A549 (cell line): ENCODE measurements at regions not wholly inside any gene's neighbourhood (a gene's known extent, or its start where the extent isn't known, plus 50 kb on each side); places are given as distances from the start of the nearest gene placed in this dataset.

Source experiments
- ATAC-seq, 2 experiments: fragments of 200-7000 bp in 1 of 2; fragments of >200 bp in 1 of 2; cut with Nextera tagmentation in 1 of 2; cut with Tn5 transposase in 1 of 2; 3 replicates each; pipeline versions ENCODE4 v1.8.0 to v1.9.1; 2018 to 2020; ENCODE audit warnings: mild to moderate bottlenecking in 1 of 2, moderate library complexity in 1 of 2
- CTCF ChIA-PET: fragments of 300-600 bp; sonication (Branson Sonifier 250); formaldehyde crosslinking; extraction: SDS; loops from one replicate; lab custom pipeline; 2021; ENCODE audit warnings: antibody characterized with exemption, inconsistent platforms; lab: Yijun Ruan, JAX
- POLR2A ChIA-PET: fragments of 350-600 bp; formaldehyde crosslinking; extraction: SDS; loops from one replicate; lab custom pipeline; 2021; ENCODE audit warnings: antibody characterized with exemption, inconsistent platforms; lab: Yijun Ruan, JAX
- DNase-seq, 2 experiments: peaks; one replicate each; pipeline versions ENCODE4 v3.0.0 to v3.0.0-alpha.2; 2011 to 2016; ENCODE audit warnings: low read depth in 1 of 2, low spot score in 1 of 2
- FAIRE-seq: peaks from 2 replicates; lab custom pipeline; 2011; peaks lifted over from hg19 to GRCh38; lab: Jason Lieb, UNC
- H3K27ac ChIP-seq, 2 experiments: fragments of >200 bp; sonication (Bioruptor Twin); formaldehyde crosslinking; 3 replicates each; pipeline ENCODE4 v1.5.1; 2016 to 2017
- H3K4me1 ChIP-seq: fragments of >200 bp; sonication (Bioruptor Twin); formaldehyde crosslinking; 3 replicates; pipeline ENCODE4 v1.6.1; 2016
- H3K4me2 ChIP-seq: fragments of >200 bp; sonication (Bioruptor Twin); formaldehyde crosslinking; 3 replicates; pipeline ENCODE4 v1.6.1; 2016
- H3K4me3 ChIP-seq: fragments of >200 bp; sonication (Bioruptor Twin); formaldehyde crosslinking; 3 replicates; pipeline ENCODE4 v1.5.1; 2016
- H3K9me3 ChIP-seq: fragments of >200 bp; sonication (Bioruptor Twin); formaldehyde crosslinking; 3 replicates; pipeline ENCODE4 v1.6.1; 2016
- ATOH8 ChIP-seq: fragments of 250-450 bp; sonication (Bioruptor Pico); IDR thresholded peaks from 2 replicates; pipeline ENCODE4 v1.5.0; 2020; ENCODE audit warnings: low read depth, mild to moderate bottlenecking, moderate library complexity
- BCL3 ChIP-seq: fragments of >200 bp; sonication (Bioruptor Twin); formaldehyde crosslinking; IDR thresholded peaks from 3 replicates; pipeline ENCODE4 v1.6.1; 2016
- BHLHE40 ChIP-seq: IDR thresholded peaks from 2 replicates; pipeline ENCODE4 v1.6.1; 2012; ENCODE audit warnings: low read depth, low read length, inconsistent platforms
- CEBPB ChIP-seq, 2 experiments: fragments of >200 bp in 1 of 2; sonication (Bioruptor Twin) in 1 of 2; formaldehyde crosslinking in 1 of 2; IDR thresholded peaks; 2 replicates each; pipeline ENCODE4 v1.6.1; 2012 to 2016
- CHD2 ChIP-seq: fragments of 150-350 bp; IDR thresholded peaks from 2 replicates; pipeline ENCODE4 v1.6.1; 2014; ENCODE audit warnings: low read length; ENCODE audit not compliant: partially characterized antibody
- E2F6 ChIP-seq: IDR thresholded peaks from 2 replicates; pipeline ENCODE4 v1.6.1; 2012; ENCODE audit warnings: low read depth, borderline replicate concordance
- EHMT2 ChIP-seq: fragments of 200-600 bp; sonication (generic); IDR thresholded peaks from 2 replicates; pipeline ENCODE4 v1.6.1; 2016; ENCODE audit warnings: antibody characterized with exemption, low read depth, mild to moderate bottlenecking, moderate library complexity
- FOSB ChIP-seq: fragments of 250-450 bp; sonication (Bioruptor Pico); IDR thresholded peaks from 2 replicates; pipeline ENCODE4 v1.5.0; 2020; ENCODE audit warnings: mild to moderate bottlenecking, moderate library complexity
- FOSL2 ChIP-seq, 2 experiments: fragments of 450-650 bp in 1 of 2; fragments of >200 bp in 1 of 2; sonication (Bioruptor Twin) in 1 of 2; formaldehyde crosslinking; IDR thresholded peaks; 2 replicates each; pipeline versions ENCODE4 v1.5.0 to v1.6.1; 2016 to 2020; ENCODE audit warnings: mild to moderate bottlenecking in 1 of 2, moderate library complexity in 1 of 2
- FOXS1 ChIP-seq: fragments of 250-450 bp; sonication (Bioruptor Pico); IDR thresholded peaks from 2 replicates; pipeline ENCODE4 v1.5.0; 2020; ENCODE audit warnings: mild to moderate bottlenecking, moderate library complexity
- HEYL ChIP-seq: fragments of 250-450 bp; sonication (Bioruptor Pico); IDR thresholded peaks from 2 replicates; pipeline ENCODE4 v1.8.0; 2021; ENCODE audit warnings: mild to moderate bottlenecking, moderate library complexity
- HOXA7 ChIP-seq: fragments of 250-450 bp; sonication (Bioruptor Pico); IDR thresholded peaks from 2 replicates; pipeline ENCODE4 v1.5.0; 2020; ENCODE audit warnings: mild to moderate bottlenecking, moderate library complexity
- HOXB13 ChIP-seq: fragments of 250-450 bp; sonication (Bioruptor Pico); IDR thresholded peaks from 2 replicates; pipeline ENCODE4 v1.5.0; 2020; ENCODE audit warnings: low read depth, mild to moderate bottlenecking, moderate library complexity
- JUN ChIP-seq, 2 experiments: fragments of >200 bp; sonication (Bioruptor Twin); formaldehyde crosslinking; IDR thresholded peaks; 2 replicates in 1 of 2; 3 replicates in 1 of 2; pipeline ENCODE4 v1.6.1; 2016 to 2017
- JUNB ChIP-seq: fragments of >200 bp; sonication (Bioruptor Twin); formaldehyde crosslinking; IDR thresholded peaks from 2 replicates; pipeline ENCODE4 v1.6.1; 2016
- MAX ChIP-seq: IDR thresholded peaks from 2 replicates; pipeline ENCODE4 v1.6.1; 2012
- MAZ ChIP-seq: fragments of 150-350 bp; IDR thresholded peaks from 2 replicates; pipeline ENCODE4 v1.6.1; 2014; ENCODE audit warnings: antibody characterized with exemption, low read depth, low read length, borderline replicate concordance
- MYC ChIP-seq: IDR thresholded peaks from 2 replicates; pipeline ENCODE4 v1.6.1; 2012; ENCODE audit warnings: mild to moderate bottlenecking, inconsistent platforms, low read length, improper control_type of control experiment, borderline replicate concordance
- POLR2AphosphoS2 ChIP-seq: conservative IDR thresholded peaks from 2 replicates; pipeline ENCODE4 v1.6.1; 2012; ENCODE audit warnings: low read length, improper control_type of control experiment, inconsistent platforms
- RAD21 ChIP-seq, 2 experiments: fragments of >200 bp in 1 of 2; sonication (Bioruptor Twin) in 1 of 2; formaldehyde crosslinking in 1 of 2; IDR thresholded peaks in 1 of 2; conservative IDR thresholded peaks in 1 of 2; 2 replicates in 1 of 2; 3 replicates in 1 of 2; pipeline ENCODE4 v1.6.1; 2012 to 2018; ENCODE audit warnings: inconsistent platforms in 1 of 2
- RFX5 ChIP-seq: fragments of 450-650 bp; IDR thresholded peaks from 2 replicates; pipeline ENCODE4 v1.7.1; 2014; ENCODE audit warnings: antibody characterized with exemption, mild to moderate bottlenecking, moderate library complexity
- RNF2 ChIP-seq: fragments of 200-600 bp; sonication (generic); IDR thresholded peaks from 2 replicates; pipeline ENCODE4 v1.6.1; 2016; ENCODE audit warnings: low read depth, mild to moderate bottlenecking, antibody characterized with exemption, moderate library complexity, borderline replicate concordance
- SREBF2 ChIP-seq: fragments of 450-650 bp; IDR thresholded peaks from 2 replicates; pipeline ENCODE4 v1.6.1; 2014; ENCODE audit warnings: mild to moderate bottlenecking, moderate library complexity
- TP53 ChIP-seq: fragments of 250-450 bp; sonication (Bioruptor Pico); IDR thresholded peaks from 2 replicates; pipeline ENCODE4 v1.5.0; 2021; ENCODE audit warnings: mild to moderate bottlenecking, moderate library complexity
- USF2 ChIP-seq: fragments of 450-650 bp; IDR thresholded peaks from 2 replicates; pipeline ENCODE4 v1.6.1; 2014; ENCODE audit warnings: antibody characterized with exemption
- ZC3H11A ChIP-seq: fragments of 450-650 bp; IDR thresholded peaks from 2 replicates; pipeline ENCODE4 v1.6.1; 2014; ENCODE audit warnings: antibody characterized with exemption, mild to moderate bottlenecking
- ZFP36 ChIP-seq: fragments of 450-650 bp; IDR thresholded peaks from 2 replicates; pipeline ENCODE4 v1.6.1; 2014; ENCODE audit warnings: borderline replicate concordance; ENCODE audit not compliant: partially characterized antibody
- ZNF302 ChIP-seq: fragments of 250-450 bp; sonication (Bioruptor Pico); IDR thresholded peaks from 2 replicates; pipeline ENCODE4 v1.9.0; 2021; ENCODE audit warnings: inconsistent platforms, mild to moderate bottlenecking, moderate library complexity
- ZSCAN20 ChIP-seq: fragments of 250-450 bp; sonication (Bioruptor Pico); IDR thresholded peaks from 2 replicates; pipeline ENCODE4 v1.8.0; 2022; ENCODE audit warnings: mild to moderate bottlenecking, moderate library complexity
- WGBS: methylation state at CpG from one replicate; pipeline ENCODE4 v1.1.6; 2017; ENCODE audit errors: missing lambda C conversion rate; 5-methylcytosine and 5-hydroxymethylcytosine counted together

- H3K9me3 ChIP-seq = no peaks in the 10 kb centered on the region
- no peak overlapping the region for H3K27ac ChIP-seq
- H3K4me1 ChIP-seq = no peaks in the 10 kb centered on the region
- no peak for TF ChIP-seq FOSB (CRISPR knock-in tag)
- TF ChIP-seq ATOH8 (CRISPR knock-in tag) = no peak
- no peak for TF ChIP-seq RFX5
- no peak for TF ChIP-seq CEBPB (IDR thresholded peaks at IDR 0.05)
- no peak for TF ChIP-seq RNF2
- no peak for TF ChIP-seq MAX
- no peak for TF ChIP-seq BCL3
- TF ChIP-seq HOXA7 (CRISPR knock-in tag) = no peak
- TF ChIP-seq JUNB = no peak
- TF ChIP-seq CHD2 = no peak
- no peak for TF ChIP-seq TP53 (CRISPR knock-in tag)
- no peak for TF ChIP-seq MYC
- TF ChIP-seq FOSL2 (IDR thresholded peaks at IDR 0.05) = no peak
- no peak for TF ChIP-seq FOSL2 (CRISPR knock-in tag; IDR thresholded peaks at IDR 0.05)
- no peak for TF ChIP-seq HEYL (CRISPR knock-in tag)
- no peak for TF ChIP-seq USF2
- TF ChIP-seq FOXS1 (CRISPR knock-in tag) = no peak
- 35% methylated on average over 2 of the region's 2 CpGs for WGBS
- FAIRE-seq = no peak
- ATAC-seq = no peak
- DNase-seq = no peak
- POLR2A ChIA-PET = no interaction called here
- CTCF ChIA-PET = no interaction called here
- H3K4me2 ChIP-seq = no peak overlapping the region
- no peak overlapping the region for H3K4me3 ChIP-seq
These were observed 528.7 kb downstream of the SOX2 start for GRCh38 chr3:182240474-182240873.

- no peaks in the 10 kb centered on the region for H3K9me3 ChIP-seq
- ATAC-seq (no peak), DNase-seq (no peak), FAIRE-seq (no peak)
- H3K4me1 ChIP-seq = no peaks in the 10 kb centered on the region
- ChIA-PET POLR2A (no interaction called here), CTCF (no interaction called here)
- WGBS = 91% methylated on average over 8 of the region's 8 CpGs
- TF ChIP-seq BHLHE40 (no peak), TP53 (CRISPR knock-in tag) (no peak), MAX (no peak), ZSCAN20 (CRISPR knock-in tag) (no peak), RAD21 (conservative IDR thresholded peaks at IDR 0.05 in 1 of 2, IDR thresholded peaks at IDR 0.05 in 1 of 2) (no peak), JUN (IDR thresholded peaks at IDR 0.05) (no peak), POLR2AphosphoS2 (no peak), EHMT2 (no peak), ZC3H11A (no peak), ZNF302 (no peak), BCL3 (no peak), HOXB13 (CRISPR knock-in tag) (no peak), MAZ (no peak), ZFP36 (no peak), SREBF2 (no peak), E2F6 (no peak), FOSB (CRISPR knock-in tag) (no peak)
- H3K4me3 ChIP-seq = no peak overlapping the region
- no peak overlapping the region for H3K27ac ChIP-seq
- H3K4me2 ChIP-seq = no peak overlapping the region
These were observed 529.6 kb downstream of the SOX2 start for GRCh38 chr3:182241196-182241765.
